Nephron (organoid): ENCODE measurements at regions not wholly inside any gene's neighbourhood (a gene's known extent, or its start where the extent isn't known, plus 50 kb on each side); places are given as distances from the start of the nearest gene placed in this dataset.

Experiments used
- H3K27ac Mint-ChIP-seq, 3 experiments: 2 replicates each; pipeline ENCODE4 v1.8.0; 2020; ENCODE audit warnings: mixed read lengths in 3 of 3, mild to moderate bottlenecking in 2 of 3, moderate library complexity in 1 of 3
- H3K27me3 Mint-ChIP-seq: 2 replicates; pipeline ENCODE4 v1.8.0; 2021; ENCODE audit warnings: low read depth, mild to moderate bottlenecking, moderate library complexity, mixed read lengths
- H3K36me3 Mint-ChIP-seq: 2 replicates; pipeline ENCODE4 v1.8.0; 2020; ENCODE audit warnings: low read depth, mixed read lengths
- H3K4me1 Mint-ChIP-seq: 2 replicates; pipeline ENCODE4 v1.8.0; 2020; ENCODE audit warnings: mixed read lengths
- H3K4me3 Mint-ChIP-seq, 3 experiments: 2 replicates each; pipeline ENCODE4 v1.8.0; 2020; ENCODE audit warnings: mild to moderate bottlenecking in 3 of 3, mixed read lengths in 3 of 3, moderate library complexity in 2 of 3
- H3K9me3 Mint-ChIP-seq: 2 replicates; pipeline ENCODE4 v1.8.0; 2020; ENCODE audit warnings: mixed read lengths
- CTCF ChIP-seq, 3 experiments: fragments of 200-600 bp; sonication (generic); IDR thresholded peaks; one replicate each; pipeline ENCODE4 v1.5.0; 2021; ENCODE audit warnings: antibody characterized with exemption in 3 of 3; ENCODE audit not compliant: unreplicated experiment in 3 of 3

GRCh38 chr18:41406834-41407233, 548.2 kb upstream of the PIK3C3 start:
- H3K4me3 Mint-ChIP-seq = no peak overlapping the region
- no peaks in the 10 kb centered on the region for H3K36me3 Mint-ChIP-seq
- H3K9me3 Mint-ChIP-seq = no peaks in the 10 kb centered on the region
- no peaks in the 10 kb centered on the region for H3K27me3 Mint-ChIP-seq
- no peak overlapping the region for H3K27ac Mint-ChIP-seq
- no peak for TF ChIP-seq CTCF (IDR thresholded peaks at IDR 0.05; ENCODE audit: unreplicated experiment in 3 of 3)
- no peaks in the 10 kb centered on the region for H3K4me1 Mint-ChIP-seq

GRCh38 chr18:41396861-41397260, 558.2 kb upstream of the PIK3C3 start:
- Mint-ChIP-seq H3K36me3 (no peaks in the 10 kb centered on the region), H3K4me3 (no peak overlapping the region), H3K27me3 (no peaks in the 10 kb centered on the region), H3K9me3 (no peaks in the 10 kb centered on the region), H3K4me1 (peaks cover 12% of the 10 kb centered on the region), H3K27ac (no peak overlapping the region)
- no peak for TF ChIP-seq CTCF (IDR thresholded peaks at IDR 0.05; ENCODE audit: unreplicated experiment in 3 of 3)

GRCh38 chr18:41396211-41396610, 558.8 kb upstream of the PIK3C3 start:
- TF ChIP-seq CTCF (IDR thresholded peaks at IDR 0.05; ENCODE audit: unreplicated experiment in 3 of 3) = no peak
- Mint-ChIP-seq H3K4me1 (peaks cover 18% of the 10 kb centered on the region), H3K27me3 (no peaks in the 10 kb centered on the region), H3K4me3 (no peak overlapping the region), H3K9me3 (no peaks in the 10 kb centered on the region), H3K36me3 (no peaks in the 10 kb centered on the region), H3K27ac (no peak overlapping the region)

GRCh38 chr18:41395695-41396094, 559.3 kb upstream of the PIK3C3 start:
- Mint-ChIP-seq H3K9me3 (no peaks in the 10 kb centered on the region), H3K4me3 (no peak overlapping the region), H3K4me1 (peaks cover 20% of the 10 kb centered on the region), H3K27me3 (no peaks in the 10 kb centered on the region), H3K27ac (no peak overlapping the region), H3K36me3 (no peaks in the 10 kb centered on the region)
- TF ChIP-seq CTCF (IDR thresholded peaks at IDR 0.05; ENCODE audit: unreplicated experiment in 3 of 3) = no peak

- H3K27me3 Mint-ChIP-seq = no peaks in the 10 kb centered on the region
- TF ChIP-seq CTCF (IDR thresholded peaks at IDR 0.05; ENCODE audit: unreplicated experiment in 3 of 3) = peak; percentile 73 to 86 (median 85)
- peak overlapping the region; percentile 76 to 83 (median 81) for H3K4me3 Mint-ChIP-seq
- peak overlapping the region; percentile 85 to 90 (median 88) for H3K27ac Mint-ChIP-seq
- no peaks in the 10 kb centered on the region for H3K36me3 Mint-ChIP-seq
- H3K9me3 Mint-ChIP-seq = no peaks in the 10 kb centered on the region
- H3K4me1 Mint-ChIP-seq = peaks cover 32% of the 10 kb centered on the region
Observed at GRCh38 chr18:41391616-41392595, 563.1 kb upstream of the PIK3C3 start.

GRCh38 chr18:41390309-41390708, 564.7 kb upstream of the PIK3C3 start:
- TF ChIP-seq CTCF (IDR thresholded peaks at IDR 0.05; ENCODE audit: unreplicated experiment in 3 of 3) = no peak
- no peaks in the 10 kb centered on the region for H3K27me3 Mint-ChIP-seq

More at GRCh38 chr18:41390309-41390708, 564.7 kb upstream of the PIK3C3 start:
- H3K27ac Mint-ChIP-seq = peak overlapping the region in 1 of 3 experiments; percentile 29
- H3K36me3 Mint-ChIP-seq = no peaks in the 10 kb centered on the region
- H3K9me3 Mint-ChIP-seq = no peaks in the 10 kb centered on the region
- H3K4me3 Mint-ChIP-seq = no peak overlapping the region
- H3K4me1 Mint-ChIP-seq = peaks cover 32% of the 10 kb centered on the region
